HK-2 (cell line): ENCODE measurements at regions not wholly inside any gene's neighbourhood (a gene's known extent, or its start where the extent isn't known, plus 50 kb on each side); places are given as distances from the start of the nearest gene placed in this dataset.
"Not testable (repeated sequence)": the region's sequence is repeated elsewhere in the genome, so short reads cannot be mapped to it uniquely, and the experiment has no call there.

Source experiments
- DNase-seq: peaks from one replicate; pipeline ENCODE4 v3.0.0-alpha.2; 2018; ENCODE audit not compliant: unreplicated experiment

DNA sequence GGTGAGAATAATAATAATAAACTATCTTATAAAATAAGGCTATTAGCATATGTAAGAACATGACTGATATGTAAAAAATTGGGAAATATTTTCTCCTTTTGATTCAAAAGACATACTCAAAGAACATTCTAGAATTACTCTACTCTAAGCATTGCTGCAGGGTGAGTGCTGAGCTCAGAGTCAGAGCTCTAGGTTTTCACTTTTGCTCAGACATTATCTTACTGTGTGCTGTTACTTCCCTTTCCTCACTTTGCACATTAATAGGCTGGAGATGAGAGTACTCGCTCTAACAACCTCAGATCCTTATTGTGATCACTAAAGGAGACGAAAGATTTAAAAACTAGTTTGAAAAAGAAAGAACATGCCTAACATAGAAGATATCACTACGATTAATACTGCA, 99.4 kb upstream of the C9orf72 start:
- no peak for DNase-seq

DNA sequence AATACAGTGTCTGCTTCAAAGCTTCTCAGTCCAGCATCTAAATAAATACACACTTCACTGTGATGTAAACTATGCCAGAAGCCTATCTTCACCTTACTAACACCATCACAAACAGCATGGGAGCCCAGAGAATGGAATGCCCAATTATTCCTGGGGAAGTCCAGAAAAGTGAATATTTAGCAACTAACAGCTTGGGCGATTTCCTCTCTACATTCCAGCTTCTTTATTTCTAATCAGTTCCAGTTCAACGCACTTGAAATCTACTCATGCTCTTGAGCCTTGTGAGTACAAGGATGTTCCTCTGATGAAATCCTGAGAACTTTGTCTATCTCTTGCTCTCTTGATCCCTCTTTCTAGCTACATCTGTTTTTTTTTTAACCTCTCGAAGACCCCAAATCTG, 100.4 kb upstream of the C9orf72 start:
- no peak for DNase-seq

DNA sequence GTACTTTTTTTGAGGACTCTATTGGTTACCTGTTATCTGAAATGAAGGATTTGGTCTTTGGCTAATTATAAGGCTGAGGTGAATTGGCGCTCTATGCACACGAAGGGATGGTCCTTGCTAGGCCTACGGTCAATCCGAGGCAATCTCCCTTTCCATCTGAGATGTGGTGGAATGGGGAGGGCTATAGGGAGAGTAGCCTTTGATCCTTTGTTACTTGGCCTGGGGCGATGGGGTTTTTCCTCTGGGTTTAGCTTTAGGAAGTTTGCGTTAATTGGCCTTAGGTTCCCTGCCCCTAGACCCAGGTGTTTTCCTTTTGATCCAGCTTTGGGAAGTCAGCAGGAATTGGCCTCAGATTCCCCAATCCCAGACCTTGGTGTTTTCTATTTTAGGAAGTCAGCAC, 102.1 kb upstream of the C9orf72 start:
- DNase-seq, result no peak

DNA sequence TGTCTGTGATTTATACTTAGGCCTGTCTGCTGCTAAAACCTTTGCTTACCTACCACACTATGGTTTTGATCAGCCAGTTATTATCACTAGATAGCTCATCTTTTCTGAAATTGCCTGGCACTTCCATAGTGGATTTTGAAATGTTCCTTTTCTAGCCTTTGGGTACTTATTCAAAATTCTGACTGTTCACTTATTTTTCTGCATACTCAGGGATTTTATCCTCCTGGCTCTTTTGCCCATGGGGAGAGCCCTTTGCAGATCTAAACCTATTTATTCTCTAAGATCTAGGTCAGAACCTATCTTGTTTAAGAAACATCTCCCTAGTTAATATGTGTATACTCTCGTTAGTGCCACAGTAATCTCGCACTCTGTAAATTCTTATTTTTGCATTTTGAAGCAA, 103.5 kb upstream of the C9orf72 start:
- DNase-seq, result no peak

DNA sequence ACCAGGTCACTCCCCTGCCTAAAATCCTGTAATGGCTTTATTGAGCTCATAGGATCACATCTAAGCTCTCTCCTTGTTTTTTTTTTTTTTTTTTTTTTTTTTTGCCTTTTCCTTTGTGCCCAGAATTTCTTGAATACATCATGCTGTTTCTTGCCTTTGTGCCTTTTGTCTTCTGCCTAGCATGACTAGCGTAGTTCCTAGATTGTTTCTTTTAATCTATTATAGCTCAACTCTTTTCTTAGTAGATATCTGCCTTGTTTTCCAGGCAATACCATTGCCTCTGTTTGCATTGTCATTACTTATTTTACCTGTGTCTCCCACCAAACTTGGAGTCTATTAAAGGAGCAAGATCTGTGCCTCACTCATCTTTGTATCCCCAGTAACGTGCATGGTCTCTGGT, 106.1 kb upstream of the C9orf72 start:
- DNase-seq, result no peak

DNA sequence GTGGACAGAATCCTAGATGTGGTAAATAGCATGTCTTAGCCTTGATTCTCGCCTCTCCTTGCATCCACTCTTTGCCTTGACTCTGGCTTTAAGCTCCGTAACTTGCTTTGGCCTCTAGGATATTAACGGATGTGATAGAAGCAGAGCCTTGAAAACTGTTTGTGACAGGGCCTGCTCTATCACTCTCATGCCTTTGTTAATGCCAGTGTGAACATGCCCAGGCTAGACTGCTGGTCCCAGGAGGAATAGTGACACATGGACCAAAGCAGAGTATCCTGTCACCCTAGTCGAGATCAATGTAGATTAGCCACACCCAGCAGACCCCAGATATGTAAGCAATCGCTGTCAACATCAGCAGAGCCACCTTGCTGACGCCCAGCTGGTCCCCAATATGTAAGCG, 109.9 kb upstream of the C9orf72 start:
- DNase-seq, result no peak

DNA sequence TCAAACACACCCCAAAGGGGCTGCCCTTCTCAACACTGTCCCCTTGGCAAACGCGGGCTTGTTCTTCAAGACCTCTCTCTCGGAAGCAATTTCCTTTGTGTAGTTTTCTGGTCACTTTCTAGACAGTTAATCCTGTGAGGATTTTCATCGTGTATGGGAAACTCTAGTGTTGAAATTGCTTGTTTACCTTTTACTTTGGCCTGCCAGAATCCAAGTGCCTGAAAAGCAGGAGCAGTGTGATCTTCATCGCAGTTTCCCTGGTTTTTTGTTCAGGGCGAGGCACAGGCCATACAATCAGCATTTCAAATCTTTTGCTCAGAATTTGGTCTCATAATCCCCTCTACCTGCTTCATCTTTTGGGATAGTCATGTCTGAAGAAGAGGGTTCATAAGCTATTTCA, 115.7 kb upstream of the C9orf72 start:
- no peak for DNase-seq

DNA sequence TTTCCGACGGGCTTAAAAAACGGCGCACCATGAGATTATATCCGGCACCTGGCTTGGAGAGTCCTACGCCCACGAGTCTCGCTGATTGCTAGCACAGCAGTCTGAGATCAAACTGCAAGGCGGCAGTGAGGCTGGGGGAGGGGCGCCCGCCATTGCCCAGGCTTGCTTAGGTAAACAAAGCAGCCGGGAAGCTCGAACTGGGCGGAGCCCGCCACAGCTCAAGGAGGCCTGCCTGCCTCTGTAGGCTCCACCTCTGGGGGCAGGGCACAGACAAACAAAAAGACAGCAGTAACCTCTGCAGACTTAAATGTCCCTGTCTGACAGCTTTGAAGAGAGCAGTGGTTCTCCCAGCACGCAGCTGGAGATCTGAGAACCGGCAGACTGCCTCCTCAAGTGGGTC, 117.5 kb upstream of the C9orf72 start:
- DNase-seq, result not testable (repeated sequence)

DNA sequence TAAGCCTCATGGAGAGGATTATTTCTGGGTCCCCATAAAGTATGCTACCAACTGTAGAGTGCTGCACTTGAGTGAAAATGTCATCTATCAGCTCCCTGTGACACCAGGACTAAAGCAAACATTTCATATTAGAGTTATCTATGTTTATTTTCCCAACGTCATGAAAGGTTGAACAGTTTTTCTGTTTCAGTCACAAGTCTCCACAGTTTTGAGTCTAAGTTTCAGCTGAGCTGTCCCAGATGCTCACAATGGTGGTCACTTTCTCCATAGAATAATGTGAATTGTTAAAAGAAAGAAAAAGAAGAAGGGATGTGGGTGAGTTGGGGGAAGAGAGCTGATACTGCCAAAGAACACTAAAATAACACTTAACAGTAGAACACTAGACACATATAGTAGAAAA, 126.3 kb upstream of the C9orf72 start:
- DNase-seq, result no peak

DNA sequence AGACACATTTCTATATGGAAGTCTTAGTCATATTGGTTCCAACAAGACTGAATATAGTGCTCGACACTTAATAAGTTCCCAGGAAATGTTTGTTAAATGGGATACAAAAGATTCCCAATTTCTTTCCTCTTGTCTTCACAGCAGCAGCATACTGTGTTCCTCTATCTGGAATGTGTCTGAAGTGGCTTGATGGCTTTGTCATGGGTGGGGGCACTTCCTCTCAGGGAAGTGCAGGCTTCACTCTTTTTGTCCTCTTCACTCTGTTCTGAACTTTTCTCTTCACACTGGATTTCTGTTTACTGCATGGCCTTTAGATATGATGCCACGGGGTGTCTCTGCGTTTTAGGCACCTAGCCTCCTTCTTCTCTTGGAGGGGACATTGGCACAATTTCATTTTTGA, 127.7 kb upstream of the C9orf72 start:
- no peak for DNase-seq

DNA sequence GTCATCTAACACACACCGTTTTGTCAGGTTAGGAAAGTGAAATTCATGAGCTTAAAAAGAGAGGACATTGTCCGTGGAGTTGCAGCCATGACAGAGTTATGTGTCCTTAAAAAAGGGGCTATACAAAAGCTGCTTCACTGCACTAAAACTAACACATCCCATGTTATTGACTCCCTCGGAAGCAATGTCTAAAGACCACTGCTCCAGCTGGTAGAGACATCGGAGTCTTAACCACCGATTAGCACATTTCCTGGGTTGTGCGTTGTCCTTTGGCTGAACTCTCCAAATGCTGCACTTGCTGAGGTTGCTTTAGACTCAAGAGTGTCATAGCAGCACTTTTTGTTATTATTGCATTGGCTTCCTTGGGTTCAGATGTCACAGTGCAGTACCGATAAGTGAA, 128.3 kb upstream of the C9orf72 start:
- no peak for DNase-seq

DNA sequence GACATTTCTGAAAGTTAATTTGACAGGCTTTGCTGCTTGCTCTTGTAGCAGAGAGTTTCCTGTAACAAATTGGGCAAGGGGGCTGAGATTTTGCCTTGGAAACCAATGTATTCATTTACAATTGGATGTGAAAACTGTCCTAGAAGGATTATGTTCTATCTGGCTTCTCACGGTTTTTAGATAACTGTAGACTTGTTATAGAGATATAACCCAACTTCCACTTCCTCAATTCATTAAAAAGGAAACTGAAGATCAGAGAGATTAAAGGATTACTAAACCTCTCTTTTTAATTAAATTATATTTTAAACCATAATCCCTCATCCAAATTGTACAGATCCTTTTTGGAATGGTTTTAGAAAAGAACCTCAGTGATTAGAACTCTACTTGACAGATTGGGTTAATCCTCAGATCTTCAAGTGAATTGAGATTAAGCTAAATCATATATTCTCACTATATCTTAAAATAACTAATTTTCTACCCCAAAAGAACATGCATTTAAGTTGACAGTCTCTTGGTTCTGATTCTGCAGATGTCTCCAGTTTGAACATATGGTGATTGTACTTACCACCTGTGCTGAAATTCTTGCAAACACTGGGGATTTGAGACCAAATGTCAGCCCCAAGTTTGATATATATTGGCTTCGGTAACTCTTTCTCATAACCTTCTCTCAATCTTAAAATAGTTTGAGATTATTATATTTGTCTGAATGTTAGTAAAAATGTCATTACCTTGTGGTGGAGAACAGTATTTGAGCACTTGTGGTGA, 130.1 kb upstream of the C9orf72 start:
- DNase-seq, result no peak

DNA sequence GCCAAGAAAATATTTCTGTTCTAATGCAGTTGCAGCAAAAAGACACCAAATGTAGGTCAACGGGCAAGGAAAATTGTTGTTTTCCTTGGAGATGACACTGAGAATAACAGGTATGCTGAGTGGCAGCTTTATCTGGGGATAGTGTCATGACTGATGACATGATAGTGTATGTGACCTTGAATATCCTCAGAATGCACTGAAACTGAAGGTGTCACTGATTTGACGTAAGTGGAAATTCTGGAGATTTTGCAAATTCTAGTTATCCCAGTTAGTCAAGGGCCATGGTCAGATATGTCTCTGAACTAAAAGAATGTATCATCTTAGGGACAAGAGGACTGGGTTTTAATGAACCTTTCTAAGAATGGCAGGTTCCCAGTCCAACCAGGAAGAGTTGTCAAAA, 138.0 kb upstream of the C9orf72 start:
- DNase-seq, result no peak

DNA sequence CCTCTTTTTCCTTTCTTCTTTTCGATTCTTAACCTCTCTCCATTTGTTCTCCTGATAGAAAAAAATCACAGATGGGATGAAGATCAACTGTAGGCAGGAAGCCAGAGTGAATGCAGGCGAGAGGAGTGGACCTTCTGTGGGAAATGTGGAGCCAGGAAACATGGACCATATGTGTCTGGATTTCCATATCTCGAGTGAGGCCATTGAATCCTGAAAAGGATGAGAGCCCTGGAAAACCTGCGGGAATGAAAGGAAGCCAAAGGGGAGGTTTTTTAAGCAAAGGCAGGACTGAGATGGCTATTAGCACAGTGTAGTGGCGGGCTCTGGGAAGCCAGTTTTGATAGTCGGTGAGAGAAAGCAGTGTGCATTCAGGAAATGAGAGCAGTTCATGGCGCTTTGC, 139.5 kb upstream of the C9orf72 start:
- DNase-seq, result no peak

DNA sequence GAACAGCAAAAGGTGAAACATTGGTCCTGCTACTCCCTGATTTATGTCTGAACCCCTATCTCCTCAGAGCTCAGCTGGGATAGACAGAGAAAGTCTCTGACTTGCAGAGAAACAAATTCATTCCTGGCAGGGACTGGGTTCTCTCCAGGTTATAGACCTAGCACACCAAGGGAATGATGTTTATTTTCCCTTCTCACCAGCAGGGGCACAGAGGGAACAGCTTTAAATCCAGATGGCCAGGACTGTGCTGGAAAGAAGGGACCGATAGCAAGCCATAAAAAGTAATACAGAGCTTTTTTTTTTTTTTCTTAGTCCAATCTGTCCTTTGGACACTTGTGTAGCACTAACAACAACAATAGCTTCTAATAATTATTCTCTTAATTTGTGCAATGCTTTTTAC, 141.1 kb upstream of the C9orf72 start:
- DNase-seq, result no peak

DNA sequence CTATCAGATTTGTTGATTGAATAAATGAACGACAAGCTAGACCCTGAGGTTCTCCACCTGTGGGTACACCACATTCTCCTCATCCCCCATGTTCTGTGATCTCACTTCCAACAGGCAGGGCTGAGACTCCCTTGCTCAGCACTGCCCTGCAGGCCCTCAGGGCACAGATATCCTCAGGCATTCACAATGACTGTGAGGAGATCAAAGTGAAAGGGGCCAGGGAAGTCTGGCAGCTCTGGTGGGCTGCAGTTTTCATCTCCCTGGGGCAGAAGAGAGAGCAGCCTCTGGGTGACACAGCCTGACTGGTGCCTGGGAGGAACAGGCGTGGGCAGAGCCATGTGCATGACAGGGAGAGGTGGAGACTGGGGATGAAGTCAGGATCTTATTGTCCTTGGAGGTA, 142.4 kb upstream of the C9orf72 start:
- DNase-seq, result no peak

DNA sequence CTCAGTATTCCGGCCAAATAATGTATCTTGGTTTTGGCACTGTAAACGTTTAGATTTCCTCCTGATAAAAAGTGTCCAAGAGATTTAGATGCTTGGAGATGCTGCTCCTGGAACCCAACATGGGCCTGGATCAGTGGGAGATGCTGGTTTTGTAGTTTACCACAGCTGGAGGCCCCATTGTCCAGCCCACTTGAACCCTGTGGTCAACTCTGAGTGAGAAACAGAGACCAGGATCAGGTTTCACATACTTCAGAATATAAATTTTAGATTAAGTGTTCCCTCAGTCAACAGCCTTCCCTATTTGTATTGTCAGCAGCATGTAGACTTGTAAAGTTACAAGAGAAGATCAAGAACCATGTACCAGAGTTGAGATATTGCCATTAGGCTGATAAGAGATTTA, 144.7 kb upstream of the C9orf72 start:
- DNase-seq, result no peak

DNA sequence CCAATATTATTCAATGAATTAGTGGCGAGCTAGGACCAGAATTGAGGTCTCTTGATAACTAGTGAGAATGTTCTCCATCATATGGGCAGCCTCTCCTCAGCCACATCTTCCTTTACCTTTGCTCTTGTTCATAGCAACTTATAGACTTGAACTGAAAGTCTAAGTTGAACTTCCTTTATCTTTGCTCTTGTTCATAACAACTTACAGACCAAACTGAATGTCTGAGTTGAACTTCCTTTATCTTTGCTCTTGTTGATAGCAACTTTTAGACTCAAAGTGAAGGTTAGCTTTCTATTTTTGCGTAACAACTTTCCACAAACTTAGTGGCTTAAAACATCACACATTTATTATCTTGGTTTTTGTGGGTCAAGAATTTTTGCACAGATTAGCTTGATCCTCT, 146.4 kb upstream of the C9orf72 start:
- DNase-seq, result no peak

DNA sequence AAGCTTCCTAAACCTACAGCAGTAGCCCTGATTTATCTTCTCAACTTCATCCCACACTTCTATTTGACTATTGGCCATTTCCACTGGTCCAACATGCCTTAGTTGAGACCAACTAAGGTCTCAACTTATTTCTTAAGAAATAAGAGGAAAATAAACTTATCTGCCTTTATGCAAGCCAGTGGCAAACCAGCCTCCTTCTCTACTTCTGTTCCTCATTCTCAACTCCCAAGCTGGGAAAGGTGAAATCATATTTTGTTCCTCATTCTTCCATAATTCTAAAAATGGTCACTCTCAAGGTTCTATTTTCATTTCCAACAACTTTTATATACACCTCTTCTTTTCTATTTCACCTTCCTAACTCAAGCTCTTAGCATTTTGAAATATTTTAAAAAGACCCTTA, 149.6 kb upstream of the C9orf72 start:
- no peak for DNase-seq

DNA sequence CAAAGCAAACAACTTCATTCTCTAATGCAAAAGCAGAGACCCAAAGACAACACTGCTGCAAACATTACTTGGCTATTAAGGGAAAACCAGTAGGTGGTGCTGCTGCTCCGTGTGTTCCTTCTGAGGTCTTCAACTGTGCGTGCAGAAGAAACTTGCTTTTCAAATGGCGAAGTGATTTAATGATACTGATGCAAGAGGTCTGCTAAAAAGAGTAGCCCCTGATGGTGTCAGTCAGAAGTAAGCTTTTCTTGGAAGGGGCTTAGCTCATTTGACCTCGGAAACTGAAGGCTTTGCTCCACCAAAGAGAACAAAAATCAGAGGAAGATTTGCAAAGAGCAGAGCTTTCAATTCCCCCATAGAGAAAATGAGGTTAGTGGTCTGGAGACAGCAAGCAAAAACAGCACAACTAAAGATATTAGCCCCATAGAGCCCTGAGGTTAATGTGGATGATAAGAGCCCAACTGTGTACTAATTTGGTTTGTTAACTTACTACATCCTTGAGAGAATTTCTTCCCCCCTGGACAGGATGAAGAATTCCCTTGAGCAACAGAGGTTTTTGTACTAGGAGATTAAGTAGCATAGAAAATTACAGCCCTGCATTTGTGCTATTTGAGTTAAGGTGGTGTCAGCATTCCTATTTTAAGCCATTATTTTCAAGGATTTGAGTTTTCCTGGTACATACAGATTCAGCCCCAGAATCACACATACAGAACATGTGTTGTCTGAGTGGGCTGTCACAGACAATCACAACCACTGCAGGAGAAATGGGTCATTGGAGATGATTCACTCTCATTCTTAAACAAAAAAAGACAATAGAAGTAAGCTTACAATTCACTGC, 153.2 kb upstream of the C9orf72 start:
- peak; percentile 44 for DNase-seq

DNA sequence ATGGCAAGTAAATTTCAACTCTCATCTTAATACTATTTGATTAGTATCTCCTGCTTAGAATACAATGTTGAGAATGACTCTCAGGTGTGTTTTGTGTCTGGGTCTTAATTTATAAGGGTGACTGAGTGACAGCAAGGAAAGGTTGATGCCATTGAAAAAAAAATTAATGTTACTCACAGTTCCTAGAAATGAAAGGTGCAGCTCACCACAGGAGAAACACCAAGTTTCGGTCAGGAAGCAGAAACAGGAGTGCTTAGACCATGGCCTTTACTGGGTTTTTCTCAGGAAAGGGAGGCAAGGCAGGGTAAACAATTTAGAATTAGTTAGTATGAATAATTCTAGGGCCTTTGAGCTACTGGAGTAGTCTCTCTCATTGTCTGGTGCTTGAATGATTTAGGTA, 159.2 kb upstream of the C9orf72 start:
- no peak for DNase-seq

DNA sequence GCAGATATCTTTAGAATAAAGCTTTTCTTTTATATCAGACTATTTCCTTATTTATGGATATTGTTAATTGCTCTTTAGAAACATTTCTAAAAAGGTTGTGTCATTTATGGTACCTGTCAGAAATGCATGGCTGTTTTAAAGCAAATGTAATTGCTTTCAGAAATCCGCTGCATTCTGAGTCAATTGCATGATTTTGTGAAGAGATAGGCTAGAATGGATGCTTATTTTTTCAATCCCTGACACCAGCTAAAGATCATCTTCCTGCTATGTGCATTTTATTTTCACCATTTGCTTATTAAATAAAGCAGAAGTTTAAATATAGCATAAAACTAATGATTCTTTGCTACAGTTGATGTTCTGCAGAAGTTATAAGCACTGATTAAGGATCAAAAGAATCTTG, 170.2 kb upstream of the C9orf72 start:
- DNase-seq, result no peak

DNA sequence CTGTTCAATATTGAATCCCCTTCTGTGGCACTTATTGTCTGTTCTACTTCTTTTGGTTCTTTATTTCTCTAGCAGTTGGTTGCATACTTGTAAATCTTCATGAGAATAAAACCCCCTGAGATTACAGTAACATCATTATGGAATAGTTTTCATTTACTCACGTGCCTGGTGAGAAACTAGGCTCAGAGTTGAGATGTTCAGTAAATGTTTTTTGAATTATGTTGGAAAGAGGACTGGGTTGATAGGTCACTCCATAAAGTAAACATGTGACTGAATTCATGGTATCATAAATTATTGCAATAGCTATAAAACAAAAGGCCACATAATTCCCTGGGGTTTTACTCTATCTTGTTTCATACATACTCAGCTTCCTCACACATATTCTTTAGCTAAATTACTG, 174.2 kb upstream of the C9orf72 start:
- no peak for DNase-seq

DNA sequence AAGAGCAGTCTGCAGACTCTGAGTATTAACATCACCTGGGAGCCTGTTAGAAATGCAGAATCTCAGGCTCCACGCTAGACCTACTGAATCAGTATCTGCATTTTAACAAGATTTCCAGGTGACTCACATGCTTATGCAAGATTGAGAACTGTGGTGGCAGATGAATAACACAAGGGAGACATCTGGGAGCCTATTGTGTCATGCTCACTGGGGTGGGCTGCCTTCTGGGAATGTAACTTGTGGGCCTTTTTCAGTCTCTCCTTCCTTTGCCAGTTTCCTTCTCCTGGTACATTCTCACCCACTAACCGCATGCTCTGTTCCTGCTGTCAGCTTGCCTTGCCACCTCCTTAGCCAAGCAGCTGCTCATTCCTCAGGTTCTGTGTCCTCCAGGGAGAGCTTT, 176.6 kb upstream of the C9orf72 start:
- DNase-seq, result no peak
